Lower leg skin (tissue), 3 donors: ENCODE measurements at regions not wholly inside any gene's neighbourhood (a gene's known extent, or its start where the extent isn't known, plus 50 kb on each side); places are given as distances from the start of the nearest gene placed in this dataset.

Experiments used
- CTCF ChIP-seq, 3 donors: fragments of 450-650 bp; IDR thresholded peaks; one replicate each; pipeline ENCODE4 v1.5.1; 2016; ENCODE audit warnings: antibody characterized with exemption in 3 of 3, mild to moderate bottlenecking in 3 of 3, moderate library complexity in 2 of 3
- POLR2A ChIP-seq, 2 donors: fragments of 450-650 bp; IDR thresholded peaks; one replicate each; pipeline ENCODE4 v1.6.1; 2016 to 2017; ENCODE audit warnings: antibody characterized with exemption in 2 of 2, mild to moderate bottlenecking in 1 of 2, moderate library complexity in 1 of 2

GRCh38 chr6:142682985-142683384, 262.0 kb downstream of the HIVEP2 start:
- TF ChIP-seq POLR2A (IDR thresholded peaks at IDR 0.05) (no peak), CTCF (IDR thresholded peaks at IDR 0.05) (no peak)
